Astrocyte (in vitro differentiated cells and primary cell): ENCODE measurements at regions not wholly inside any gene's neighbourhood (a gene's known extent, or its start where the extent isn't known, plus 50 kb on each side); places are given as distances from the start of the nearest gene placed in this dataset.

Experiments
- DNase-seq: peaks from one replicate; pipeline ENCODE4 v3.0.0-alpha.2; 2010; ENCODE audit warnings: low read depth
- FAIRE-seq: peaks from 2 replicates; lab custom pipeline; 2011; peaks lifted over from hg19 to GRCh38; lab: Jason Lieb, UNC
- H2AFZ ChIP-seq: 2 replicates; pipeline ENCODE4 v1.6.0; 2012; ENCODE audit warnings: low read depth, low read length, inconsistent platforms
- H3K27ac ChIP-seq: 2 replicates; pipeline ENCODE4 v1.5.1; 2011; ENCODE audit warnings: low read depth, low read length, inconsistent platforms
- H3K27me3 ChIP-seq: 2 replicates; pipeline ENCODE4 v1.6.0; 2011; ENCODE audit warnings: low read length, inconsistent platforms; ENCODE audit not compliant: insufficient read depth
- H3K36me3 ChIP-seq: 2 replicates; pipeline ENCODE4 v1.5.1; 2011; ENCODE audit warnings: low read length, inconsistent platforms; ENCODE audit not compliant: insufficient read depth
- H3K4me1 ChIP-seq: 2 replicates; pipeline ENCODE4 v1.5.1; 2011; ENCODE audit warnings: low read length, inconsistent platforms; ENCODE audit not compliant: insufficient read depth
- H3K4me2 ChIP-seq: 2 replicates; pipeline ENCODE4 v1.6.0; 2012; ENCODE audit warnings: low read length, inconsistent platforms
- H3K4me3 ChIP-seq: 2 replicates; pipeline ENCODE4 v1.5.1; 2011; ENCODE audit warnings: low read depth, mild to moderate bottlenecking, low read length, inconsistent platforms; ENCODE audit not compliant: insufficient read depth
- H3K79me2 ChIP-seq: 2 replicates; pipeline ENCODE4 v1.6.0; 2012; ENCODE audit warnings: mild to moderate bottlenecking, low read length, inconsistent platforms; ENCODE audit not compliant: insufficient read depth
- H3K9ac ChIP-seq: 2 replicates; pipeline ENCODE4 v1.6.0; 2012; ENCODE audit warnings: mild to moderate bottlenecking, low read length, inconsistent platforms
- H3K9me3 ChIP-seq: 2 replicates; pipeline ENCODE4 v1.5.1; 2012; ENCODE audit warnings: low read depth, mild to moderate bottlenecking, low read length, inconsistent platforms; ENCODE audit not compliant: insufficient read depth
- H4K20me1 ChIP-seq: 2 replicates; pipeline ENCODE4 v1.6.0; 2012; ENCODE audit warnings: low read length, inconsistent platforms; ENCODE audit not compliant: insufficient read depth
- H3K27ac Mint-ChIP-seq: one replicate; pipeline ENCODE4 v1.8.0; 2021; ENCODE audit warnings: mild to moderate bottlenecking, mixed read lengths; ENCODE audit not compliant: unreplicated experiment
- H3K27me3 Mint-ChIP-seq: one replicate; pipeline ENCODE4 v1.8.0; 2021; ENCODE audit warnings: low read depth, mixed read lengths; ENCODE audit not compliant: unreplicated experiment
- H3K36me3 Mint-ChIP-seq: one replicate; pipeline ENCODE4 v1.8.0; 2021; ENCODE audit warnings: low read depth, mixed read lengths; ENCODE audit not compliant: unreplicated experiment
- H3K4me1 Mint-ChIP-seq: one replicate; pipeline ENCODE4 v1.8.0; 2021; ENCODE audit warnings: low read depth, mixed read lengths; ENCODE audit not compliant: unreplicated experiment
- H3K4me3 Mint-ChIP-seq: one replicate; pipeline ENCODE4 v1.8.0; 2021; ENCODE audit warnings: mild to moderate bottlenecking, moderate library complexity, mixed read lengths; ENCODE audit not compliant: unreplicated experiment
- H3K9me3 Mint-ChIP-seq: one replicate; pipeline ENCODE4 v1.8.0; 2021; ENCODE audit warnings: mild to moderate bottlenecking, mixed read lengths; ENCODE audit not compliant: unreplicated experiment
- CTCF ChIP-seq: IDR thresholded peaks from 2 replicates; pipeline ENCODE4 v1.5.1; 2011; ENCODE audit warnings: low read depth, mild to moderate bottlenecking, inconsistent platforms, low read length, moderate library complexity; ENCODE audit not compliant: insufficient read depth
- EZH2 ChIP-seq: IDR thresholded peaks from 2 replicates; pipeline ENCODE4 v1.6.1; 2012; ENCODE audit warnings: mild to moderate bottlenecking, low read length, inconsistent platforms; ENCODE audit not compliant: insufficient read depth

- Histone ChIP-seq H3K4me1 (no peaks in the 10 kb centered on the region), H3K9ac (no peak overlapping the region), H2AFZ (no peak overlapping the region), H3K36me3 (no peaks in the 10 kb centered on the region), H3K4me3 (no peak overlapping the region), H3K27ac (no peak overlapping the region), H3K9me3 (no peaks in the 10 kb centered on the region), H4K20me1 (no peaks in the 10 kb centered on the region), H3K27me3 (peaks cover 3% of the 10 kb centered on the region), H3K4me2 (no peak overlapping the region), H3K79me2 (no peaks in the 10 kb centered on the region)
- no peaks in the 10 kb centered on the region for H3K9me3 Mint-ChIP-seq
- peaks cover 16% of the 10 kb centered on the region for H3K4me1 Mint-ChIP-seq
- no peak for DNase-seq
- no peaks in the 10 kb centered on the region for H3K36me3 Mint-ChIP-seq
- peaks cover 4% of the 10 kb centered on the region for H3K27me3 Mint-ChIP-seq
- H3K4me3 Mint-ChIP-seq: no peak overlapping the region
- FAIRE-seq: no peak
- TF ChIP-seq EZH2 (no peak), CTCF (no peak)
- H3K27ac Mint-ChIP-seq: no peak overlapping the region
Observed at GRCh38 chr4:23958749-23959148, 68.9 kb upstream of the PPARGC1A start.

- no peak overlapping the region for H3K4me3 ChIP-seq
- Mint-ChIP-seq H3K36me3 (no peaks in the 10 kb centered on the region), H3K27ac (no peak overlapping the region), H3K9me3 (no peaks in the 10 kb centered on the region), H3K27me3 (no peaks in the 10 kb centered on the region), H3K4me1 (peaks cover 16% of the 10 kb centered on the region), H3K4me3 (no peak overlapping the region)
- no peak for DNase-seq
- H3K79me2 ChIP-seq: no peaks in the 10 kb centered on the region
- H3K9me3 ChIP-seq: no peaks in the 10 kb centered on the region
- H3K27me3 ChIP-seq: no peaks in the 10 kb centered on the region
- H3K4me2 ChIP-seq: no peak overlapping the region
- no peak for FAIRE-seq
- TF ChIP-seq CTCF: no peak
- no peak for TF ChIP-seq EZH2
- no peak overlapping the region for H2AFZ ChIP-seq
- H3K9ac ChIP-seq: no peak overlapping the region
- no peaks in the 10 kb centered on the region for H4K20me1 ChIP-seq
- no peaks in the 10 kb centered on the region for H3K36me3 ChIP-seq
- no peaks in the 10 kb centered on the region for H3K4me1 ChIP-seq
- H3K27ac ChIP-seq: no peak overlapping the region
Observed at GRCh38 chr4:23957465-23957864, 67.6 kb upstream of the PPARGC1A start.

GRCh38 chr4:23956601-23957364 lies 66.9 kb upstream of the PPARGC1A start:
- Histone ChIP-seq H3K27me3 (no peaks in the 10 kb centered on the region), H3K79me2 (no peaks in the 10 kb centered on the region), H3K27ac (no peak overlapping the region), H3K4me1 (no peaks in the 10 kb centered on the region), H3K4me3 (no peak overlapping the region), H4K20me1 (no peaks in the 10 kb centered on the region), H3K9me3 (no peaks in the 10 kb centered on the region), H3K9ac (no peak overlapping the region), H2AFZ (no peak overlapping the region), H3K4me2 (no peak overlapping the region), H3K36me3 (no peaks in the 10 kb centered on the region)
- TF ChIP-seq CTCF: no peak
- no peak for TF ChIP-seq EZH2
- no peak for DNase-seq
- FAIRE-seq: no peak
- Mint-ChIP-seq H3K36me3 (no peaks in the 10 kb centered on the region), H3K4me1 (peaks cover 16% of the 10 kb centered on the region), H3K27me3 (no peaks in the 10 kb centered on the region), H3K4me3 (no peak overlapping the region), H3K27ac (peak overlapping the region; percentile 67), H3K9me3 (no peaks in the 10 kb centered on the region)
